ENCODE measurements at regions not wholly inside any gene's neighbourhood (a gene's known extent, or its start where the extent isn't known, plus 50 kb on each side); places are given as distances from the start of the nearest gene placed in this dataset.
"Not testable (repeated sequence)": the region's sequence is repeated elsewhere in the genome, so short reads cannot be mapped to it uniquely, and the experiment has no call there.

GRCh38 chr5:93682471-93683404, 58.7 kb downstream of the POU5F2 start:
- DNase-seq (ENCODE audit: low spot score), result not testable (repeated sequence)

GRCh38 chr5:93681432-93681831, 60.0 kb downstream of the POU5F2 start:
- no peak for DNase-seq (ENCODE audit: low spot score)

GRCh38 chr5:93677359-93677891, 64.0 kb downstream of the POU5F2 start:
- peak; percentile 52 for DNase-seq (ENCODE audit: low spot score)

- no peak for DNase-seq (ENCODE audit: low spot score)
Observed at GRCh38 chr5:93676704-93677103, 64.7 kb downstream of the POU5F2 start.

GRCh38 chr5:93675460-93676450, 65.6 kb downstream of the POU5F2 start:
- no peak for DNase-seq (ENCODE audit: low spot score)

- no peak for DNase-seq (ENCODE audit: low spot score)
Observed at GRCh38 chr5:93674866-93675459, 66.4 kb downstream of the POU5F2 start.

GRCh38 chr5:93674138-93674537, 67.3 kb downstream of the POU5F2 start:
- DNase-seq (ENCODE audit: low spot score), result no peak

- DNase-seq (ENCODE audit: low spot score), result no peak
Observed at GRCh38 chr5:93673316-93673954, 68.0 kb downstream of the POU5F2 start.

- DNase-seq (ENCODE audit: low spot score), result no peak
Observed at GRCh38 chr5:93665648-93666047, 75.8 kb downstream of the POU5F2 start.

GRCh38 chr5:93660677-93661076, 77.7 kb downstream of the NR2F1 start:
- no peak for DNase-seq (ENCODE audit: low spot score)

GRCh38 chr5:93658044-93658443, 75.0 kb downstream of the NR2F1 start:
- DNase-seq (ENCODE audit: low spot score), result no peak

- DNase-seq (ENCODE audit: low spot score), result no peak
Observed at GRCh38 chr5:93654676-93655075, 71.7 kb downstream of the NR2F1 start.

- no peak for DNase-seq (ENCODE audit: low spot score)
Observed at GRCh38 chr5:93653716-93654115, 70.7 kb downstream of the NR2F1 start.

GRCh38 chr5:93649234-93649900, 66.3 kb downstream of the NR2F1 start:
- no peak for DNase-seq (ENCODE audit: low spot score)

- no peak for DNase-seq (ENCODE audit: low spot score)
Observed at GRCh38 chr5:93644760-93645159, 61.7 kb downstream of the NR2F1 start.
